Progenitor cell of endocrine pancreas (in vitro differentiated cells): ENCODE measurements at regions not wholly inside any gene's neighbourhood (a gene's known extent, or its start where the extent isn't known, plus 50 kb on each side); places are given as distances from the start of the nearest gene placed in this dataset.

Experiments
- DNase-seq: peaks from one replicate; pipeline ENCODE4 v3.0.0; 2021; ENCODE audit warnings: low spot score; ENCODE audit not compliant: unreplicated experiment
- H3K27ac Mint-ChIP-seq: 2 replicates; pipeline ENCODE4 v1.8.0; 2021; ENCODE audit warnings: mild to moderate bottlenecking, moderate library complexity, mixed read lengths
- H3K27me3 Mint-ChIP-seq: 2 replicates; pipeline ENCODE4 v1.8.0; 2021; ENCODE audit warnings: mixed read lengths
- H3K36me3 Mint-ChIP-seq: 2 replicates; pipeline ENCODE4 v1.8.0; 2022; ENCODE audit warnings: mixed read lengths; ENCODE audit not compliant: insufficient read depth
- H3K4me1 Mint-ChIP-seq: 2 replicates; pipeline ENCODE4 v1.8.0; 2021; ENCODE audit warnings: low read depth, mixed read lengths
- H3K4me3 Mint-ChIP-seq: 2 replicates; pipeline ENCODE4 v1.8.0; 2021; ENCODE audit warnings: low read depth, mild to moderate bottlenecking, moderate library complexity, mixed read lengths
- H3K9me3 Mint-ChIP-seq: 2 replicates; pipeline ENCODE4 v1.8.0; 2021; ENCODE audit warnings: low read depth, mixed read lengths
- CTCF ChIP-seq: fragments of 200-600 bp; sonication (generic); IDR thresholded peaks from one replicate; pipeline ENCODE4 v1.5.0; 2021; ENCODE audit warnings: antibody characterized with exemption, mild to moderate bottlenecking; ENCODE audit not compliant: unreplicated experiment

GRCh38 chr5:8185852-8186251 lies 316.9 kb downstream of the MTRR start:
- H3K4me3 Mint-ChIP-seq = no peak overlapping the region
- H3K27ac Mint-ChIP-seq = no peak overlapping the region
- H3K9me3 Mint-ChIP-seq = no peaks in the 10 kb centered on the region
- no peaks in the 10 kb centered on the region for H3K36me3 Mint-ChIP-seq
- H3K27me3 Mint-ChIP-seq = peaks cover 2% of the 10 kb centered on the region
- DNase-seq = no peak
- peaks cover 8% of the 10 kb centered on the region for H3K4me1 Mint-ChIP-seq
- TF ChIP-seq CTCF = no peak

- peaks cover 4% of the 10 kb centered on the region for H3K9me3 Mint-ChIP-seq
- no peak for DNase-seq
- no peaks in the 10 kb centered on the region for H3K27me3 Mint-ChIP-seq
- no peak overlapping the region for H3K4me3 Mint-ChIP-seq
- peaks cover 5% of the 10 kb centered on the region for H3K4me1 Mint-ChIP-seq
- TF ChIP-seq CTCF = no peak
- H3K36me3 Mint-ChIP-seq = no peaks in the 10 kb centered on the region
- H3K27ac Mint-ChIP-seq = no peak overlapping the region
Observed at GRCh38 chr5:8188874-8189565, 320.1 kb downstream of the MTRR start.

- H3K4me3 Mint-ChIP-seq = no peak overlapping the region
- H3K27ac Mint-ChIP-seq = no peak overlapping the region
- no peak for DNase-seq
- peaks cover 4% of the 10 kb centered on the region for H3K4me1 Mint-ChIP-seq
- no peaks in the 10 kb centered on the region for H3K27me3 Mint-ChIP-seq
- H3K9me3 Mint-ChIP-seq = peaks cover 4% of the 10 kb centered on the region
- H3K36me3 Mint-ChIP-seq = no peaks in the 10 kb centered on the region
- no peak for TF ChIP-seq CTCF
Observed at GRCh38 chr5:8192840-8193239, 323.9 kb downstream of the MTRR start.

- Mint-ChIP-seq H3K9me3 (peaks cover 4% of the 10 kb centered on the region), H3K36me3 (no peaks in the 10 kb centered on the region), H3K27ac (no peak overlapping the region), H3K27me3 (no peaks in the 10 kb centered on the region), H3K4me1 (peaks cover 1% of the 10 kb centered on the region), H3K4me3 (no peak overlapping the region)
- DNase-seq = no peak
- TF ChIP-seq CTCF = no peak
Observed at GRCh38 chr5:8196061-8196460, 327.1 kb downstream of the MTRR start.

DNA sequence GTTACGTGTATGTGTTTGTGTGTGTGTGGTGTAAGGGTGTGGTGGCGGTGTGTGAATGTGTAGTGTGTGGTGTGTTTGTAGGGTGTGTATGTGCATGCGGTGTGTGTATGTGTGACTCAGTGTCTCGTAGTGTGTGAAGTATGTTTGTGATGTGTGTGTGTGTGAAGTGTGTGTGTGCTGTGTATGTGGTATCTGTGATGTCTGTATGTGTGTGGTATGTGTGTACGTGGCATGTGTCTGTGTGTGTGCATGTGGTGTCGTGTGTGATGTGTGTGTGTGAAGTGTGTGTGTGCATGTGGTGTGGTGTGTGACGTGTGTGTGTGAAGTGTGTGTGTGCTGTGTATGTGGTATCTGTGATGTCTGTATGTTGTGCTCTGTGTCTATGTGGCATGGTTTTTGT lies 339.4 kb downstream of the MTRR start:
- Mint-ChIP-seq H3K9me3 (peaks cover 3% of the 10 kb centered on the region), H3K4me1 (no peaks in the 10 kb centered on the region), H3K36me3 (no peaks in the 10 kb centered on the region), H3K4me3 (no peak overlapping the region), H3K27me3 (peaks cover 2% of the 10 kb centered on the region), H3K27ac (no peak overlapping the region)
- no peak for TF ChIP-seq CTCF
- DNase-seq = no peak
